Neural cell (in vitro differentiated cells): ENCODE measurements at regions not wholly inside any gene's neighbourhood (a gene's known extent, or its start where the extent isn't known, plus 50 kb on each side); places are given as distances from the start of the nearest gene placed in this dataset.

ENCODE experiments used
- H2AFZ ChIP-seq: fragments of 200-600, 300-800 bp; sonication (generic), shearing (Covaris generic); 2 replicates; pipeline ENCODE4 v1.6.0; 2014; ENCODE audit warnings: low read depth, mild to moderate bottlenecking, antibody characterized with exemption, low read length, moderate library complexity
- H3F3A ChIP-seq: fragments of 200-600 bp; shearing (Covaris generic); 2 replicates; pipeline ENCODE4 v1.6.1; 2016; ENCODE audit warnings: mild to moderate bottlenecking, moderate library complexity, mixed read lengths, antibody characterized with exemption, low read length; ENCODE audit not compliant: insufficient read depth, poor library complexity, severe bottlenecking
- H3K27ac ChIP-seq: fragments of 200-600, 300-800 bp; sonication (generic), shearing (Covaris generic); 2 replicates; pipeline ENCODE4 v1.5.1; 2014; ENCODE audit warnings: mild to moderate bottlenecking, low read length, moderate library complexity
- H3K27me3 ChIP-seq: fragments of 300-800, 200-600 bp; sonication (generic), shearing (Covaris generic); 2 replicates; pipeline ENCODE4 v1.6.0; 2014; ENCODE audit warnings: mild to moderate bottlenecking, low read depth, low read length, moderate library complexity; ENCODE audit not compliant: insufficient read depth
- H3K36me3 ChIP-seq: fragments of 300-800, 200-600 bp; sonication (generic), shearing (Covaris generic); 2 replicates; pipeline ENCODE4 v1.5.1; 2014; ENCODE audit warnings: mild to moderate bottlenecking, antibody characterized with exemption, low read length, moderate library complexity; ENCODE audit not compliant: insufficient read depth
- H3K4me2 ChIP-seq: fragments of 300-800, 200-600 bp; sonication (generic), shearing (Covaris generic); 2 replicates; pipeline ENCODE4 v1.6.0; 2014; ENCODE audit warnings: mild to moderate bottlenecking, low read length
- H3K4me3 ChIP-seq: fragments of 300-800, 200-600 bp; sonication (generic), shearing (Covaris generic); 2 replicates; pipeline ENCODE4 v1.5.1; 2014; ENCODE audit warnings: mild to moderate bottlenecking, low read length, moderate library complexity
- H3K79me2 ChIP-seq: fragments of 200-600 bp; shearing (Covaris generic); replicated peaks from 2 replicates; pipeline ENCODE4 v1.6.0; 2014; ENCODE audit warnings: mild to moderate bottlenecking, low read length, moderate library complexity; ENCODE audit not compliant: insufficient read depth
- H3K9ac ChIP-seq: fragments of 300-800, 200-600 bp; sonication (generic), shearing (Covaris generic); 2 replicates; pipeline ENCODE4 v1.6.1; 2016; ENCODE audit warnings: mild to moderate bottlenecking, low read length, mixed read lengths
- H3K9me2 ChIP-seq: fragments of 200-600 bp; shearing (Covaris generic); 2 replicates; pipeline ENCODE4 v1.6.1; 2016; ENCODE audit warnings: mild to moderate bottlenecking, low read length, mixed read lengths; ENCODE audit not compliant: insufficient read depth
- H3K9me3 ChIP-seq: fragments of 200-600, 300-800 bp; sonication (generic), shearing (Covaris generic); 2 replicates; pipeline ENCODE4 v1.6.1; 2016; ENCODE audit warnings: mild to moderate bottlenecking, mixed run types, low read length, moderate library complexity, mixed read lengths
- H4K20me1 ChIP-seq: fragments of 200-600 bp; shearing (Covaris generic); 2 replicates; pipeline ENCODE4 v1.6.1; 2016; ENCODE audit warnings: mild to moderate bottlenecking, mixed run types; ENCODE audit not compliant: insufficient read depth
- CTCF ChIP-seq: fragments of 450-650 bp; IDR thresholded peaks from 2 replicates; pipeline ENCODE4 v1.5.1; 2014; ENCODE audit warnings: antibody characterized with exemption, mild to moderate bottlenecking, moderate library complexity; ENCODE audit not compliant: poor library complexity, severe bottlenecking
- EP300 ChIP-seq: fragments of 450-650 bp; conservative IDR thresholded peaks from 2 replicates; pipeline ENCODE4 v1.6.1; 2014; ENCODE audit warnings: antibody characterized with exemption, mild to moderate bottlenecking, moderate library complexity; ENCODE audit not compliant: poor library complexity, severe bottlenecking
- EZH2 ChIP-seq: fragments of 200-600, 300-800 bp; shearing (Covaris generic), sonication (generic); IDR thresholded peaks from 2 replicates; pipeline ENCODE4 v1.6.1; 2014; ENCODE audit warnings: antibody characterized with exemption, low read length, borderline replicate concordance, mild to moderate bottlenecking; ENCODE audit not compliant: insufficient read depth, poor library complexity, severe bottlenecking
- MXI1 ChIP-seq: fragments of 450-650 bp; conservative IDR thresholded peaks from 2 replicates; pipeline ENCODE4 v1.6.1; 2014; ENCODE audit warnings: antibody characterized with exemption, mild to moderate bottlenecking; ENCODE audit not compliant: poor library complexity, severe bottlenecking
- POLR2AphosphoS5 ChIP-seq: IDR thresholded peaks from 2 replicates; pipeline ENCODE4 v1.6.1; 2012
- RAD21 ChIP-seq: fragments of 450-650 bp; conservative IDR thresholded peaks from 2 replicates; pipeline ENCODE4 v1.6.1; 2014; ENCODE audit warnings: antibody characterized with exemption, mild to moderate bottlenecking, moderate library complexity
- REST ChIP-seq: IDR thresholded peaks from 2 replicates; pipeline ENCODE4 v1.6.1; 2012; ENCODE audit warnings: borderline replicate concordance
- SMC3 ChIP-seq: fragments of 450-650 bp; conservative IDR thresholded peaks from 2 replicates; pipeline ENCODE4 v1.6.1; 2014; ENCODE audit warnings: antibody characterized with exemption, mild to moderate bottlenecking, moderate library complexity; ENCODE audit not compliant: poor library complexity
- TAF1 ChIP-seq: IDR thresholded peaks from 2 replicates; pipeline ENCODE4 v1.6.1; 2012; ENCODE audit warnings: low read depth

GRCh38 chrX:109848461-109849050 lies 115.5 kb upstream of the ACSL4 start:
- TF ChIP-seq EZH2 (no peak), MXI1 (no peak), REST (no peak), CTCF (no peak), TAF1 (no peak), RAD21 (no peak), SMC3 (no peak)
- Histone ChIP-seq H3K27ac (no peak overlapping the region), H3K9ac (no peak overlapping the region), H3K36me3 (no peaks in the 10 kb centered on the region), H2AFZ (no peak overlapping the region), H4K20me1 (no peaks in the 10 kb centered on the region), H3F3A (no peaks in the 10 kb centered on the region), H3K4me2 (no peak overlapping the region), H3K9me2 (no peaks in the 10 kb centered on the region), H3K9me3 (no peaks in the 10 kb centered on the region), H3K4me3 (no peak overlapping the region), H3K79me2 (no peaks in the 10 kb centered on the region), H3K27me3 (no peaks in the 10 kb centered on the region)

DNA sequence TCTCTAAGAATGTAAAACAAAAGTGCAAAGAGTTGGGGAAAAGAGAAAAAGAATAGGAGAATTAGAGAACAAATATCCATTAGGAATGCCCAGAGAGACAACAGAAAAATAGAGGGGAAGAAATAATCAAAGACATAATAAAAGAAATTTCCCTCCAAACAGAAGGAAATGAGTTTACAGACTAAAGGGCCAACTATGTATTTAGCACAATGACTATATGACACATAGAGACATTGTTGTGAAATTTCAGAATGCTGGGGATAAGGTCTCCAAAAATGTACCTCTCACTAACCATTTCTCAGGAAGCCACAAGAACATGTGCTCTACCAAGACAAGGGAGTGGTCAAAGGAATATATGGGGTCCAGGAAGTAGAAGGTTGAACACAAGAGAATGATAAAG lies 121.0 kb upstream of the ACSL4 start:
- H3K27ac ChIP-seq, result no peak overlapping the region
- no peaks in the 10 kb centered on the region for H3K9me3 ChIP-seq
- H3K9ac ChIP-seq, result no peak overlapping the region
- H3F3A ChIP-seq, result no peaks in the 10 kb centered on the region
- no peak overlapping the region for H2AFZ ChIP-seq
- H3K9me2 ChIP-seq, result no peaks in the 10 kb centered on the region
- no peak for TF ChIP-seq REST
- TF ChIP-seq CTCF, result no peak
- TF ChIP-seq RAD21, result no peak
- no peak for TF ChIP-seq EZH2
- TF ChIP-seq POLR2AphosphoS5, result no peak
- no peak for TF ChIP-seq EP300
- TF ChIP-seq SMC3, result no peak
- no peak for TF ChIP-seq TAF1
- TF ChIP-seq MXI1, result no peak
- no peak overlapping the region for H3K4me3 ChIP-seq
- H3K79me2 ChIP-seq, result no peaks in the 10 kb centered on the region
- H3K4me2 ChIP-seq, result no peak overlapping the region
- no peaks in the 10 kb centered on the region for H4K20me1 ChIP-seq
- no peaks in the 10 kb centered on the region for H3K36me3 ChIP-seq
- H3K27me3 ChIP-seq, result no peaks in the 10 kb centered on the region
